Liver (tissue), 8 donors: ENCODE measurements at regions not wholly inside any gene's neighbourhood (a gene's known extent, or its start where the extent isn't known, plus 50 kb on each side); places are given as distances from the start of the nearest gene placed in this dataset.
"Not testable (repeated sequence)": the region's sequence is repeated elsewhere in the genome, so short reads cannot be mapped to it uniquely, and the experiment has no call there.

Source experiments
- DNase-seq: peaks from one replicate; pipeline ENCODE4 v3.0.0-alpha.2; 2017; ENCODE audit warnings: low spot score
- H3K27ac ChIP-seq, 2 donors: one replicate each; pipeline ENCODE4 v1.7.0; 2013; ENCODE audit warnings: inconsistent platforms in 2 of 2, low read length in 2 of 2, control low read depth in 1 of 2, low read depth in 1 of 2, mild to moderate bottlenecking in 1 of 2
- H3K27me3 ChIP-seq, 4 donors: one replicate each; pipeline versions ENCODE4 v1.6.1 to v1.7.0; 2013; ENCODE audit warnings: low read length in 3 of 4, inconsistent platforms in 1 of 4, mild to moderate bottlenecking in 1 of 4, moderate library complexity in 1 of 4; ENCODE audit not compliant: control insufficient read depth in 4 of 4, insufficient read depth in 4 of 4
- H3K36me3 ChIP-seq, 4 donors: one replicate each; pipeline versions ENCODE4 v1.6.1 to v1.7.0; 2013; ENCODE audit warnings: low read length in 3 of 4, mild to moderate bottlenecking in 3 of 4, low read depth in 1 of 4, moderate library complexity in 1 of 4; ENCODE audit not compliant: control insufficient read depth in 4 of 4, insufficient read depth in 3 of 4
- H3K4me1 ChIP-seq, 4 donors: one replicate each; pipeline versions ENCODE4 v1.6.1 to v1.7.0; 2013; ENCODE audit warnings: low read length in 3 of 4, mild to moderate bottlenecking in 3 of 4, moderate library complexity in 1 of 4; ENCODE audit not compliant: control insufficient read depth in 4 of 4, insufficient read depth in 4 of 4
- H3K4me3 ChIP-seq, 3 donors: one replicate each; pipeline versions ENCODE4 v1.6.1 to v1.7.0; 2013; ENCODE audit warnings: low read length in 3 of 3, control low read depth in 1 of 3, low read depth in 1 of 3, mild to moderate bottlenecking in 1 of 3
- H3K9ac ChIP-seq, 2 donors: one replicate each; pipeline ENCODE4 v1.7.0; 2013; ENCODE audit warnings: low read length in 2 of 2, mild to moderate bottlenecking in 2 of 2, moderate library complexity in 2 of 2, control low read depth in 1 of 2, low read depth in 1 of 2
- H3K9me3 ChIP-seq, 4 donors: one replicate each; pipeline versions ENCODE4 v1.6.1 to v1.7.0; 2013; ENCODE audit warnings: low read length in 3 of 4; ENCODE audit not compliant: control insufficient read depth in 4 of 4
- ATF3 ChIP-seq: IDR thresholded peaks from 2 replicates; pipeline ENCODE4 v1.6.1; 2016; ENCODE audit warnings: antibody characterized with exemption
- CTCF ChIP-seq: fragments of 150-350 bp; IDR thresholded peaks from 2 replicates; pipeline ENCODE4 v1.5.1; 2017; ENCODE audit warnings: improper control_type of control experiment, low read depth, low read length; ENCODE audit not compliant: missing input control
- FOXA2 ChIP-seq: IDR thresholded peaks from 2 replicates; pipeline ENCODE4 v1.6.1; 2016; ENCODE audit warnings: antibody characterized with exemption
- GABPA ChIP-seq, 2 donors: IDR thresholded peaks in 1 of 2; conservative IDR thresholded peaks in 1 of 2; 2 replicates each; pipeline ENCODE4 v1.6.1; 2016; ENCODE audit warnings: antibody characterized with exemption in 2 of 2, mild to moderate bottlenecking in 1 of 2, moderate library complexity in 1 of 2
- MAX ChIP-seq: IDR thresholded peaks from 2 replicates; pipeline ENCODE4 v1.6.1; 2016; ENCODE audit warnings: antibody characterized with exemption
- NR2F2 ChIP-seq: IDR thresholded peaks from 2 replicates; pipeline ENCODE4 v1.6.1; 2016; ENCODE audit warnings: antibody characterized with exemption
- RAD21 ChIP-seq, 2 donors: IDR thresholded peaks; 2 replicates each; pipeline ENCODE4 v1.6.1; 2016; ENCODE audit warnings: antibody characterized with exemption in 2 of 2, mild to moderate bottlenecking in 2 of 2
- REST ChIP-seq: IDR thresholded peaks from 2 replicates; pipeline ENCODE4 v1.6.1; 2016; ENCODE audit warnings: antibody characterized with exemption, mild to moderate bottlenecking
- TAF1 ChIP-seq: conservative IDR thresholded peaks from 2 replicates; pipeline ENCODE4 v1.6.1; 2016; ENCODE audit warnings: antibody characterized with exemption, mild to moderate bottlenecking
- ZBTB33 ChIP-seq: IDR thresholded peaks from 2 replicates; pipeline ENCODE4 v1.6.1; 2016; ENCODE audit warnings: antibody characterized with exemption
- whole genome bisulfite sequencing: extraction: QIAGEN DNeasy Blood & Tissue Kit; methylation state at CpG from one replicate; pipeline ENCODE4 v1.1.7; 2013; 5-methylcytosine and 5-hydroxymethylcytosine counted together
- donor health status: healthy.
- donor health status: healthy.
- donor health status: healthy.
- donor health status: healthy.
- donor health status: healthy.

GRCh38 chr6:11416936-11417576 is 120.5 kb upstream of the TMEM170B start:
- Histone ChIP-seq H3K9me3 (peaks cover 0 to 2% (median 0%) of the 10 kb centered on the region in 4 donors), H3K36me3 (no peaks in the 10 kb centered on the region), H3K27ac (no peak overlapping the region), H3K27me3 (no peaks in the 10 kb centered on the region), H3K4me1 (peaks cover 0 to 9% (median 0%) of the 10 kb centered on the region in 4 donors), H3K4me3 (no peak overlapping the region), H3K9ac (no peak overlapping the region)
- WGBS, result 93% methylated on average over 54 of the region's 54 CpGs
- TF ChIP-seq RAD21 (IDR thresholded peaks at IDR 0.05) (no peak), NR2F2 (no peak), FOXA2 (no peak), GABPA (IDR thresholded peaks at IDR 0.05 in 1 of 2, conservative IDR thresholded peaks at IDR 0.05 in 1 of 2) (no peak), TAF1 (no peak), MAX (no peak), ATF3 (no peak), REST (no peak), ZBTB33 (no peak), CTCF (no peak)
- no peak for DNase-seq

- H3K4me3 ChIP-seq, H3K27me3 ChIP-seq, H3K36me3 ChIP-seq, H3K27ac ChIP-seq, DNase-seq, H3K9me3 ChIP-seq, H3K9ac ChIP-seq, H3K4me1 ChIP-seq: not testable (repeated sequence)
- WGBS, result 92% methylated on average over 7 of the region's 7 CpGs
Observed at GRCh38 chr6:11416099-11416935, 121.2 kb upstream of the TMEM170B start.
